Caco-2 (cell line): ENCODE measurements at regions not wholly inside any gene's neighbourhood (a gene's known extent, or its start where the extent isn't known, plus 50 kb on each side); places are given as distances from the start of the nearest gene placed in this dataset.

ENCODE experiments used
- BruUV-seq: library from RNA; stranded (reverse); fragments of 400-500 nt; replicated peaks from 2 replicates; lab custom pipeline; 2021; lab: Mats Ljungman, UMichigan
- CTCF ChIA-PET: fragments of 300-600 bp; sonication (Branson Sonifier 250); formaldehyde crosslinking; loops from one replicate; lab custom pipeline; 2022; ENCODE audit warnings: antibody characterized with exemption; lab: Charles Lee
- POLR2A ChIA-PET: fragments of 300-600 bp; sonication (Branson Sonifier 250); formaldehyde crosslinking; loops from one replicate; lab custom pipeline; 2022; ENCODE audit warnings: antibody characterized with exemption; lab: Charles Lee
- DNase-seq, 2 experiments: peaks; one replicate each; pipeline versions ENCODE4 v3.0.0 to v3.0.0-alpha.2; 2020 to 2022
- H3K27me3 ChIP-seq: replicated peaks from 2 replicates; pipeline ENCODE4 v1.6.0; 2011; ENCODE audit warnings: low read length; ENCODE audit not compliant: control insufficient read depth, insufficient read depth
- H3K36me3 ChIP-seq: 2 replicates; pipeline ENCODE4 v1.5.1; 2011; ENCODE audit warnings: low read length; ENCODE audit not compliant: control insufficient read depth, insufficient read depth
- H3K4me1 ChIP-seq: fragments of 250-450 bp; sonication (Bioruptor Pico); 2 replicates; pipeline ENCODE4 v1.5.1; 2020; ENCODE audit warnings: mild to moderate bottlenecking
- H3K4me3 ChIP-seq: 2 replicates; pipeline ENCODE4 v1.5.1; 2011; ENCODE audit warnings: low read depth, mild to moderate bottlenecking, control low read depth, low read length
- H3K9me3 ChIP-seq: fragments of 250-450 bp; sonication (Bioruptor Pico); 2 replicates; pipeline ENCODE4 v1.5.1; 2020; ENCODE audit warnings: mild to moderate bottlenecking, moderate library complexity
- H3K27ac Mint-ChIP-seq: one replicate; pipeline ENCODE4 v1.8.0; 2022; ENCODE audit warnings: mixed read lengths; ENCODE audit not compliant: unreplicated experiment
- H3K27me3 Mint-ChIP-seq: one replicate; pipeline ENCODE4 v1.8.0; 2022; ENCODE audit warnings: mixed read lengths; ENCODE audit not compliant: insufficient read depth, unreplicated experiment
- H3K36me3 Mint-ChIP-seq: one replicate; pipeline ENCODE4 v1.8.0; 2022; ENCODE audit warnings: mild to moderate bottlenecking, mixed read lengths; ENCODE audit not compliant: insufficient read depth, unreplicated experiment
- H3K4me1 Mint-ChIP-seq: one replicate; pipeline ENCODE4 v1.8.0; 2022; ENCODE audit warnings: low read depth, mixed read lengths; ENCODE audit not compliant: unreplicated experiment
- H3K4me3 Mint-ChIP-seq: one replicate; pipeline ENCODE4 v1.8.0; 2022; ENCODE audit warnings: mild to moderate bottlenecking, moderate library complexity, mixed read lengths; ENCODE audit not compliant: unreplicated experiment
- H3K9me3 Mint-ChIP-seq: one replicate; pipeline ENCODE4 v1.8.0; 2022; ENCODE audit warnings: mixed read lengths; ENCODE audit not compliant: unreplicated experiment
- intact Hi-C: fragments of 100-400 bp; cut with micrococcal nuclease; formaldehyde crosslinking; loops from one replicate; pipeline ENCODE4 v1.10.0; 2022; ENCODE audit not compliant: unreplicated experiment
- TF ChIP-seq, protein P1 (sequence below), 2 experiments: fragments of 200-600 bp in 1 of 2; IDR thresholded peaks; 1 replicate in 1 of 2; 2 replicates in 1 of 2; pipeline versions ENCODE4 v1.5.1 to v1.8.0; 2011 to 2022; ENCODE audit warnings: antibody characterized with exemption in 1 of 2, control low read depth in 1 of 2, inconsistent platforms in 1 of 2, low read depth in 1 of 2, low read length in 1 of 2, mild to moderate bottlenecking in 1 of 2, moderate library complexity in 1 of 2; ENCODE audit not compliant: insufficient read depth in 1 of 2, severe bottlenecking in 1 of 2, unreplicated experiment in 1 of 2

DNA sequence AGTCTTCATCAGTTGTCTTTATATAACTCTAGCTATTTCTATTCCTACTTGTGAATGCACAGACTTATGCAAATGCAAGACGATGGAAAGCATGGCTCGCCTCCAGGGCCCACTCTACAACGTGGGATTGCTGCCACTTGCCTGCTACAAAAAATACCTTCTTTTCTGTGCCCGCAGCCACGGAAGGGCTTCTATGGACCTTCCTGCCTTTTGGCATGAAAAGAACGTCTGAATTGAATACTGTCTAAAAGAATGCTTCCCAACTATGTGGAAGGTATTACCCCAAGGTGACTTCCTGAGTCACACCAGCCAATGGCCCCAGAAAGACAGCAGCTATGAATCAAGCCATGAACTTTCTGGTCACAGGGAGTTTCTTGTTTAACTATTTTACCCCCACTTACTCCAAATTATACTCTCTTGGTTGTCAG lies 261.2 kb downstream of the HIVEP2 start:
- CTCF ChIA-PET, result no interaction called here
- POLR2A ChIA-PET, result interaction anchor here (0.6 kb wide), 1 partner anchor 138 kb away, joined by 3 read pairs; no protein-coding TSS in a partner anchor
- Histone ChIP-seq H3K27me3 (no peaks in the 10 kb centered on the region), H3K4me3 (no peak overlapping the region), H3K9me3 (no peaks in the 10 kb centered on the region), H3K36me3 (no peaks in the 10 kb centered on the region), H3K4me1 (no peaks in the 10 kb centered on the region)
- Mint-ChIP-seq H3K4me3 (no peak overlapping the region), H3K27ac (no peak overlapping the region), H3K4me1 (no peaks in the 10 kb centered on the region), H3K36me3 (no peaks in the 10 kb centered on the region), H3K27me3 (peaks cover 19% of the 10 kb centered on the region), H3K9me3 (no peaks in the 10 kb centered on the region)
- intact Hi-C loops, result no loop called here
- TF ChIP-seq, protein P1, sequence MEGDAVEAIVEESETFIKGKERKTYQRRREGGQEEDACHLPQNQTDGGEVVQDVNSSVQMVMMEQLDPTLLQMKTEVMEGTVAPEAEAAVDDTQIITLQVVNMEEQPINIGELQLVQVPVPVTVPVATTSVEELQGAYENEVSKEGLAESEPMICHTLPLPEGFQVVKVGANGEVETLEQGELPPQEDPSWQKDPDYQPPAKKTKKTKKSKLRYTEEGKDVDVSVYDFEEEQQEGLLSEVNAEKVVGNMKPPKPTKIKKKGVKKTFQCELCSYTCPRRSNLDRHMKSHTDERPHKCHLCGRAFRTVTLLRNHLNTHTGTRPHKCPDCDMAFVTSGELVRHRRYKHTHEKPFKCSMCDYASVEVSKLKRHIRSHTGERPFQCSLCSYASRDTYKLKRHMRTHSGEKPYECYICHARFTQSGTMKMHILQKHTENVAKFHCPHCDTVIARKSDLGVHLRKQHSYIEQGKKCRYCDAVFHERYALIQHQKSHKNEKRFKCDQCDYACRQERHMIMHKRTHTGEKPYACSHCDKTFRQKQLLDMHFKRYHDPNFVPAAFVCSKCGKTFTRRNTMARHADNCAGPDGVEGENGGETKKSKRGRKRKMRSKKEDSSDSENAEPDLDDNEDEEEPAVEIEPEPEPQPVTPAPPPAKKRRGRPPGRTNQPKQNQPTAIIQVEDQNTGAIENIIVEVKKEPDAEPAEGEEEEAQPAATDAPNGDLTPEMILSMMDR (IDR thresholded peaks at IDR 0.05; ENCODE audit: insufficient read depth in 1 of 2, low read depth in 1 of 2, low read length in 1 of 2, severe bottlenecking in 1 of 2, unreplicated experiment in 1 of 2), result no peak
- BruUV-seq, result no TSS peak
- no peak for DNase-seq

DNA sequence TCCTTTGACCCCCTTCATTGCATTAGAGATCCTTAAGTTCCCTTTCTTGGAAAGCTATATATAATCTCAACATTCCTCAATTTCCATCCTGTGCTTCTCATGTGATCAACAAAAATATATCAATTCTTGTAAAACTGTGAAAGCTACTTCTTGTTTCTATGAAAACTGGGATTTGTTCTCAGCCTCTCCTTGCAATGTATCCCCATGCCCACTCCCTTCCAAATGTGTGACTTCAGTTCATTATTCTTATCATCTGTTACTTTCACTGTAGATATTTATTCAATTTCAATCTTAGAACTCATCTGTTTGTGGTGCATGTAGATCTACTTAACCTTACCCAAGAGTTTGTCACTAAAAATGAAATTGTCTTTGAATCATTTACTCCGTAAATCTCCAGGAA lies 260.6 kb downstream of the HIVEP2 start:
- Histone ChIP-seq H3K27me3 (no peaks in the 10 kb centered on the region), H3K4me3 (no peak overlapping the region), H3K9me3 (no peaks in the 10 kb centered on the region), H3K4me1 (no peaks in the 10 kb centered on the region), H3K36me3 (no peaks in the 10 kb centered on the region)
- no TSS peak for BruUV-seq
- TF ChIP-seq, protein P1 (IDR thresholded peaks at IDR 0.05; ENCODE audit: insufficient read depth in 1 of 2, low read depth in 1 of 2, low read length in 1 of 2, severe bottlenecking in 1 of 2, unreplicated experiment in 1 of 2), result no peak
- H3K4me3 Mint-ChIP-seq, result no peak overlapping the region
- no peaks in the 10 kb centered on the region for H3K9me3 Mint-ChIP-seq
- intact Hi-C loops, result no loop called here
- no peaks in the 10 kb centered on the region for H3K4me1 Mint-ChIP-seq
- ChIA-PET POLR2A (interaction anchor here (0.6 kb wide), 1 partner anchor 139 kb away, joined by 3 read pairs; no protein-coding TSS in a partner anchor), CTCF (no interaction called here)
- H3K36me3 Mint-ChIP-seq, result no peaks in the 10 kb centered on the region
- H3K27me3 Mint-ChIP-seq, result peaks cover 18% of the 10 kb centered on the region
- no peak for DNase-seq
- H3K27ac Mint-ChIP-seq, result no peak overlapping the region

DNA sequence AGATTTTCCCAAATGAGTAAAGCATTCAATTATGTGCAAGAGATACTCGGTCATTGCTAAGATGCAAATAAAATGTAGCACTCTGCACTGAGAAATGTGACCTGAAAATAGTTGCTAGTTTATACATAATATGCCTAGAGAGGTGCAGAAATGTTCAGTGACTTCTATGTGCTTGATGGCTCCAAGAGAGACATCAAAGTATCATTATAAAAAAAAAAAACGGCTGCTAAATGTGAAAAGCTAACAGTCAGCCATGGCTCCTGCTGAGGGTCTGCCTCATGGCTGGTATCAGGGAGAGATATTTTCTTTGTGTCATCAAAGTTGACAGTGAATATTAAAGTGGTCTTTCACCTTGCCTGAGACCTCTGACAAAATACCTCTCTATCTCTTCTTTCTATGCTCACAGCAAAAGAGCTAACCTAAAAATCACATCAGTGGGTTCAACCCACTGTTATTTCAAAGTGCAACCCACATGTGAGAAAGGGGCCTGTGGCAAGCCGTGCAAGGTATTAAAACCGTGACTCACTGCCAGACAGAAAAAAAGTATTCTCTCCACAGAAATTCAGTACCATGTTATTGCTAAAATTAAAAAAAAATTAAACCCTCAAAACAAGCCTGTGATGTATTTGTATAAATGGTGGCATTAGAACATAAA lies 259.0 kb downstream of the HIVEP2 start:
- Histone ChIP-seq H3K36me3 (no peaks in the 10 kb centered on the region), H3K9me3 (no peaks in the 10 kb centered on the region), H3K4me3 (no peak overlapping the region), H3K27me3 (no peaks in the 10 kb centered on the region), H3K4me1 (no peaks in the 10 kb centered on the region)
- DNase-seq, result no peak
- Mint-ChIP-seq H3K4me1 (no peaks in the 10 kb centered on the region), H3K36me3 (no peaks in the 10 kb centered on the region), H3K27ac (no peak overlapping the region), H3K27me3 (peaks cover 17% of the 10 kb centered on the region), H3K9me3 (no peaks in the 10 kb centered on the region), H3K4me3 (no peak overlapping the region)
- BruUV-seq, result no TSS peak
- CTCF ChIA-PET, result no interaction called here
- POLR2A ChIA-PET, result no interaction called here
- intact Hi-C loops, result no loop called here
- TF ChIP-seq, protein P1 (IDR thresholded peaks at IDR 0.05; ENCODE audit: insufficient read depth in 1 of 2, low read depth in 1 of 2, low read length in 1 of 2, severe bottlenecking in 1 of 2, unreplicated experiment in 1 of 2), result no peak
